ENCODE measurements at regions not wholly inside any gene's neighbourhood (a gene's known extent, or its start where the extent isn't known, plus 50 kb on each side); places are given as distances from the start of the nearest gene placed in this dataset.

DNA sequence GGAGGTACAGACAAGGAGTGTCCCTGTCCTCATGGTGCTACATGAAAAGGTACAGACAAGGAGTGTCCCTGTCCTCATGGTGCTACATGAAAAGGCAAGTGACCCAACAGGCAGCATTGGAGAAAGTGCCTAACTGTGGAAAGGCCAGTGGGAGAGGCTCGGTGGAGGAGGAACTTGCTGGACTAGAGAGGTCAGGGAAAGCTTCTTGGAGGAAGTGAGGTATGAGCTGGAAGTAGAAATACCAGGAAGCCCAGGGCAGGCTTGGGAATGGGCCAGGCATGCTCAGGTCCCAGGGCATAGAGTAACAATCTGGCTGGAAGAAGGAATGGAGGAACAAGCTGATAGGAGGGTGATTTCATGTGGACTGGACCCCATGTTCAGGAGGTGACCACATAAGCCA is 59.8 kb upstream of the FNDC1 start:
- peaks cover 9 to 12% of the 10 kb centered on the region in 2 experiments for H3K4me1 Mint-ChIP-seq
- Histone ChIP-seq H3K4ac (ENCODE audit: low read depth, low read length) (no peak overlapping the region), H3K23me2 (ENCODE audit: insufficient read length, low read depth, low read length, poor library complexity, severe bottlenecking) (no peaks in the 10 kb centered on the region), H2AK5ac (ENCODE audit: insufficient read length, low read length) (no peak overlapping the region), H3K79me2 (ENCODE audit: insufficient read depth, low read length) (no peaks in the 10 kb centered on the region), H2BK20ac (ENCODE audit: low read depth, low read length, poor library complexity, severe bottlenecking) (no peak overlapping the region), H2BK15ac (ENCODE audit: low read depth, low read length) (no peak overlapping the region), H4K5ac (ENCODE audit: insufficient read length, low read depth, low read length) (no peak overlapping the region), H3K79me1 (ENCODE audit: insufficient read depth, low read depth, low read length, poor library complexity, severe bottlenecking) (no peaks in the 10 kb centered on the region), H3K4me2 (ENCODE audit: insufficient read depth, insufficient read length, low read length) (no peak overlapping the region), H3K9me3 (ENCODE audit: control insufficient read depth, low read depth, low read length) (no peaks in the 10 kb centered on the region), H3K27ac (ENCODE audit: insufficient read length, low read depth, low read length) (no peak overlapping the region), H3K23ac (ENCODE audit: insufficient read length, low read depth, low read length) (no peak overlapping the region), H3T11ph (ENCODE audit: low read length) (no peak overlapping the region), H2BK12ac (ENCODE audit: insufficient read length, low read depth, low read length) (no peak overlapping the region), H2BK120ac (ENCODE audit: low read depth, low read length, poor library complexity, severe bottlenecking) (no peak overlapping the region), H3K56ac (ENCODE audit: insufficient read length, low read depth, low read length) (no peak overlapping the region), H4K8ac (replicated peaks; ENCODE audit: insufficient read length, low read depth, low read length) (no peak overlapping the region), H4K91ac (ENCODE audit: insufficient read length, low read depth, low read length) (no peak overlapping the region), H2AFZ (ENCODE audit: low read length) (no peak overlapping the region), H3K18ac (ENCODE audit: insufficient read length, low read depth, low read length) (no peak overlapping the region), H4K20me1 (ENCODE audit: control insufficient read depth, insufficient read depth, insufficient read length) (no peaks in the 10 kb centered on the region), H2BK5ac (ENCODE audit: insufficient read length, low read length) (no peak overlapping the region), H3K9ac (ENCODE audit: extremely low read depth, insufficient read length, low read length) (no peak overlapping the region), H3K14ac (ENCODE audit: insufficient read depth, low read length) (no peak overlapping the region), H3K4me1 (ENCODE audit: insufficient read depth, low read length) (no peaks in the 10 kb centered on the region; the same call in 1 of the 2 replicates), H3K27me3 (ENCODE audit: insufficient read depth, low read length) (no peaks in the 10 kb centered on the region)
- peaks cover 3% of the 10 kb centered on the region; the same call in 1 of the 2 replicates for H3K27me3 Mint-ChIP-seq (ENCODE audit: low read depth)
- no peak overlapping the region for H3K27ac Mint-ChIP-seq
- TF ChIP-seq, protein P1, sequence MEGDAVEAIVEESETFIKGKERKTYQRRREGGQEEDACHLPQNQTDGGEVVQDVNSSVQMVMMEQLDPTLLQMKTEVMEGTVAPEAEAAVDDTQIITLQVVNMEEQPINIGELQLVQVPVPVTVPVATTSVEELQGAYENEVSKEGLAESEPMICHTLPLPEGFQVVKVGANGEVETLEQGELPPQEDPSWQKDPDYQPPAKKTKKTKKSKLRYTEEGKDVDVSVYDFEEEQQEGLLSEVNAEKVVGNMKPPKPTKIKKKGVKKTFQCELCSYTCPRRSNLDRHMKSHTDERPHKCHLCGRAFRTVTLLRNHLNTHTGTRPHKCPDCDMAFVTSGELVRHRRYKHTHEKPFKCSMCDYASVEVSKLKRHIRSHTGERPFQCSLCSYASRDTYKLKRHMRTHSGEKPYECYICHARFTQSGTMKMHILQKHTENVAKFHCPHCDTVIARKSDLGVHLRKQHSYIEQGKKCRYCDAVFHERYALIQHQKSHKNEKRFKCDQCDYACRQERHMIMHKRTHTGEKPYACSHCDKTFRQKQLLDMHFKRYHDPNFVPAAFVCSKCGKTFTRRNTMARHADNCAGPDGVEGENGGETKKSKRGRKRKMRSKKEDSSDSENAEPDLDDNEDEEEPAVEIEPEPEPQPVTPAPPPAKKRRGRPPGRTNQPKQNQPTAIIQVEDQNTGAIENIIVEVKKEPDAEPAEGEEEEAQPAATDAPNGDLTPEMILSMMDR (conservative IDR thresholded peaks at IDR 0.05) = no peak
- no peak overlapping the region for H3K4me3 Mint-ChIP-seq
- H3K36me3 Mint-ChIP-seq (ENCODE audit: insufficient read depth in 1 of 3, low read depth in 3 of 3) = no peaks in the 10 kb centered on the region
- no peak for DNase-seq
- no peaks in the 10 kb centered on the region for H3K9me3 Mint-ChIP-seq
- no CpG with 5 or more reads among the region's 1 CpG for WGBS (ENCODE audit: extremely low coverage, insufficient read length, low lambda C conversion rate)

Data from H9 (cell line).